Naive thymus-derived CD4-positive, alpha-beta T cell (primary cell): ENCODE measurements at regions not wholly inside any gene's neighbourhood (a gene's known extent, or its start where the extent isn't known, plus 50 kb on each side); places are given as distances from the start of the nearest gene placed in this dataset.
A peak's percentile ranks its signal among the peaks of the same experiment; 100 is the strongest.

Experiments
- ATAC-seq: fragments of 150-1000 bp; cut with Tn5 transposase; 2 replicates; pipeline ENCODE4 v1.10.0; 2021; ENCODE audit warnings: mild to moderate bottlenecking, moderate library complexity
- CTCF ChIA-PET: fragments of 350-600 bp; sonication (Branson Sonifier 250); formaldehyde crosslinking; loops from one replicate; lab custom pipeline; 2021; ENCODE audit warnings: antibody characterized with exemption; lab: Charles Lee
- POLR2A ChIA-PET: fragments of 350-600 bp; sonication (Branson Sonifier 250); formaldehyde crosslinking; loops from one replicate; lab custom pipeline; 2021; ENCODE audit warnings: antibody characterized with exemption, inconsistent platforms; lab: Charles Lee
- DNase-seq, 9 donors: peaks; one replicate each; pipeline versions ENCODE4 v3.0.0 to v3.0.0-alpha.2; 2020 to 2022; ENCODE audit warnings: mixed read lengths in 1 of 9
- H3K27ac ChIP-seq: one replicate; pipeline ENCODE4 v1.7.0; 2013; ENCODE audit warnings: mild to moderate bottlenecking, low read depth, low read length, moderate library complexity
- H3K27me3 ChIP-seq, 2 donors: one replicate each; pipeline ENCODE4 v1.7.0; 2013; ENCODE audit warnings: low read length in 2 of 2, mild to moderate bottlenecking in 2 of 2, moderate library complexity in 2 of 2; ENCODE audit not compliant: control insufficient read depth in 2 of 2, insufficient read depth in 2 of 2
- H3K36me3 ChIP-seq, 3 experiments: 1 replicate in 2 of 3; 2 replicates in 1 of 3; pipeline ENCODE4 v1.7.0; 2013; ENCODE audit warnings: low read length in 3 of 3, mild to moderate bottlenecking in 3 of 3, moderate library complexity in 1 of 3; ENCODE audit not compliant: insufficient read depth in 3 of 3, control insufficient read depth in 2 of 3
- H3K4me1 ChIP-seq, 2 donors: one replicate each; pipeline ENCODE4 v1.7.0; 2013; ENCODE audit warnings: low read length in 2 of 2, mild to moderate bottlenecking in 2 of 2, moderate library complexity in 1 of 2; ENCODE audit not compliant: control insufficient read depth in 2 of 2, insufficient read depth in 2 of 2
- H3K4me3 ChIP-seq: 2 replicates; pipeline ENCODE4 v1.7.0; 2013; ENCODE audit warnings: mild to moderate bottlenecking, low read length
- H3K9me3 ChIP-seq, 3 experiments: 1 replicate in 2 of 3; 2 replicates in 1 of 3; pipeline ENCODE4 v1.7.0; 2013; ENCODE audit warnings: low read length in 3 of 3; ENCODE audit not compliant: control insufficient read depth in 2 of 3
- H3K27ac Mint-ChIP-seq, 9 donors: one replicate each; pipeline ENCODE4 v1.8.0; 2020 to 2022; ENCODE audit warnings: mixed read lengths in 9 of 9, mild to moderate bottlenecking in 8 of 9, moderate library complexity in 5 of 9, inconsistent platforms in 2 of 9
- H3K27me3 Mint-ChIP-seq, 5 donors: one replicate each; pipeline ENCODE4 v1.8.0; 2021 to 2022; ENCODE audit warnings: mixed read lengths in 5 of 5, mild to moderate bottlenecking in 1 of 5
- H3K36me3 Mint-ChIP-seq, 5 donors: one replicate each; pipeline ENCODE4 v1.8.0; 2020 to 2022; ENCODE audit warnings: mixed read lengths in 5 of 5, mild to moderate bottlenecking in 3 of 5, inconsistent platforms in 1 of 5
- H3K4me1 Mint-ChIP-seq, 7 donors: one replicate each; pipeline ENCODE4 v1.8.0; 2020 to 2022; ENCODE audit warnings: mixed read lengths in 7 of 7, mild to moderate bottlenecking in 3 of 7, inconsistent platforms in 1 of 7
- H3K4me3 Mint-ChIP-seq, 10 donors: one replicate each; pipeline ENCODE4 v1.8.0; 2020 to 2022; ENCODE audit warnings: mild to moderate bottlenecking in 10 of 10, mixed read lengths in 10 of 10, moderate library complexity in 6 of 10, inconsistent platforms in 2 of 10
- H3K9me3 Mint-ChIP-seq, 11 donors: one replicate each; pipeline ENCODE4 v1.8.0; 2020 to 2022; ENCODE audit warnings: mixed read lengths in 11 of 11, mild to moderate bottlenecking in 4 of 11, inconsistent platforms in 1 of 11, moderate library complexity in 1 of 11
- intact Hi-C, 2 donors: fragments of 100-400 bp; cut with micrococcal nuclease; formaldehyde crosslinking; loops; one replicate each; pipeline ENCODE4 v1.15.1; 2023

GRCh38 chr12:126762150-126762549 is 1504.8 kb upstream of the TMEM132C start:
- peaks cover 0 to 7% (median 5%) of the 10 kb centered on the region in 7 donors for H3K4me1 Mint-ChIP-seq

GRCh38 chr12:126763359-126763758 is 1503.6 kb upstream of the TMEM132C start:
- no peak overlapping the region for H3K4me3 Mint-ChIP-seq
- ChIA-PET POLR2A (no interaction called here), CTCF (no interaction called here)
- H3K27ac Mint-ChIP-seq, result no peak overlapping the region
- DNase-seq (no peak), ATAC-seq (peak; percentile 48)
- intact Hi-C loops, result no loop called here
- peaks cover 0 to 12% (median 8%) of the 10 kb centered on the region in 7 donors for H3K4me1 Mint-ChIP-seq
- H3K27ac ChIP-seq, result no peak overlapping the region
- no peaks in the 10 kb centered on the region for H3K27me3 ChIP-seq
- H3K4me3 ChIP-seq, result no peak overlapping the region
- peaks cover 0 to 15% (median 0%) of the 10 kb centered on the region in 3 experiments for H3K9me3 ChIP-seq
- no peaks in the 10 kb centered on the region for H3K36me3 ChIP-seq
- peaks cover 0 to 21% (median 12%) of the 10 kb centered on the region in 5 donors for H3K36me3 Mint-ChIP-seq
- H3K9me3 Mint-ChIP-seq, result peaks cover 9 to 53% (median 26%) of the 10 kb centered on the region in 11 donors
- peaks cover 0 to 32% of the 10 kb centered on the region in 2 donors for H3K4me1 ChIP-seq
- peaks cover 0 to 5% (median 0%) of the 10 kb centered on the region in 5 donors for H3K27me3 Mint-ChIP-seq

More at GRCh38 chr12:126762150-126762549, 1504.8 kb upstream of the TMEM132C start:
- DNase-seq (no peak), ATAC-seq (no peak)
- H3K4me3 ChIP-seq, result no peak overlapping the region
- Mint-ChIP-seq H3K27ac (no peak overlapping the region), H3K9me3 (peaks cover 9 to 48% (median 26%) of the 10 kb centered on the region in 11 donors), H3K4me3 (peak overlapping the region in 1 of 10 donors; percentile 37), H3K27me3 (peaks cover 0 to 5% (median 0%) of the 10 kb centered on the region in 5 donors), H3K36me3 (peaks cover 0 to 20% (median 12%) of the 10 kb centered on the region in 5 donors)
- ChIA-PET POLR2A (no interaction called here), CTCF (interaction anchor here (0.9 kb wide), 1 partner anchor 14 kb away, joined by 3 read pairs; no protein-coding TSS in a partner anchor)
- no peaks in the 10 kb centered on the region for H3K36me3 ChIP-seq
- peaks cover 0 to 21% of the 10 kb centered on the region in 2 donors for H3K4me1 ChIP-seq
- H3K27me3 ChIP-seq, result no peaks in the 10 kb centered on the region
- no peak overlapping the region for H3K27ac ChIP-seq
- intact Hi-C loops, result no loop called here
- peaks cover 0 to 15% (median 0%) of the 10 kb centered on the region in 3 experiments for H3K9me3 ChIP-seq

- H3K36me3 Mint-ChIP-seq, result peaks cover 0 to 31% (median 12%) of the 10 kb centered on the region in 5 donors
- peaks cover 0 to 48% of the 10 kb centered on the region in 2 donors for H3K4me1 ChIP-seq
- H3K4me3 ChIP-seq, result no peak overlapping the region
- H3K4me1 Mint-ChIP-seq, result peaks cover 0 to 14% (median 11%) of the 10 kb centered on the region in 7 donors
- no peaks in the 10 kb centered on the region for H3K36me3 ChIP-seq
- ChIA-PET POLR2A (interaction anchor here (1.2 kb wide), 1 partner anchor 9 kb away, joined by 3 read pairs; no protein-coding TSS in a partner anchor), CTCF (no interaction called here)
- intact Hi-C loops, result no loop called here
- H3K9me3 ChIP-seq, result peaks cover 0 to 15% (median 0%) of the 10 kb centered on the region in 3 experiments
- ATAC-seq (no peak), DNase-seq (no peak)
- H3K9me3 Mint-ChIP-seq, result peaks cover 9 to 71% (median 26%) of the 10 kb centered on the region in 11 donors
- no peaks in the 10 kb centered on the region for H3K27me3 ChIP-seq
- H3K27ac Mint-ChIP-seq, result peak overlapping the region in 1 of 9 donors; percentile 51
- H3K4me3 Mint-ChIP-seq, result no peak overlapping the region
- no peaks in the 10 kb centered on the region for H3K27me3 Mint-ChIP-seq
- H3K27ac ChIP-seq, result no peak overlapping the region
Measured at GRCh38 chr12:126767334-126767733, 1499.6 kb upstream of the TMEM132C start.

- Histone ChIP-seq H3K27ac (no peak overlapping the region), H3K36me3 (no peaks in the 10 kb centered on the region), H3K4me3 (no peak overlapping the region), H3K4me1 (peaks cover 0 to 48% of the 10 kb centered on the region in 2 donors), H3K9me3 (peaks cover 0 to 11% (median 0%) of the 10 kb centered on the region in 3 experiments), H3K27me3 (no peaks in the 10 kb centered on the region)
- peaks cover 0 to 31% (median 12%) of the 10 kb centered on the region in 5 donors for H3K36me3 Mint-ChIP-seq
- H3K9me3 Mint-ChIP-seq, result peaks cover 9 to 61% (median 22%) of the 10 kb centered on the region in 11 donors
- peak overlapping the region in 4 of 9 donors; percentile 3 to 77 (median 47) for H3K27ac Mint-ChIP-seq
- intact Hi-C loops, result no loop called here
- DNase-seq (peak in 1 of 9 donors; percentile 34), ATAC-seq (peak; percentile 60)
- ChIA-PET CTCF (no interaction called here), POLR2A (interaction anchor here (1.2 kb wide), 1 partner anchor 10 kb away, joined by 3 read pairs; no protein-coding TSS in a partner anchor)
- peaks cover 0 to 16% (median 8%) of the 10 kb centered on the region in 7 donors for H3K4me1 Mint-ChIP-seq
- H3K4me3 Mint-ChIP-seq, result peak overlapping the region in 4 of 10 donors; percentile 17 to 48 (median 30)
- H3K27me3 Mint-ChIP-seq, result no peaks in the 10 kb centered on the region
Measured at GRCh38 chr12:126768517-126768916, 1498.5 kb upstream of the TMEM132C start.

- no peaks in the 10 kb centered on the region for H3K27me3 ChIP-seq
- Mint-ChIP-seq H3K36me3 (peaks cover 0 to 21% (median 4%) of the 10 kb centered on the region in 5 donors), H3K9me3 (peaks cover 5 to 44% (median 11%) of the 10 kb centered on the region in 11 donors), H3K4me3 (peak overlapping the region in 3 of 10 donors; percentile 0 to 38 (median 25)), H3K27me3 (no peaks in the 10 kb centered on the region), H3K27ac (peak overlapping the region in 2 of 9 donors; percentile 1 to 71), H3K4me1 (peaks cover 0 to 16% (median 4%) of the 10 kb centered on the region in 7 donors)
- intact Hi-C loops, result no loop called here
- H3K9me3 ChIP-seq, result no peaks in the 10 kb centered on the region
- ChIA-PET CTCF (interaction anchor here (0.6 kb wide), 1 partner anchor 1325 kb away, joined by 3 read pairs; no protein-coding TSS in a partner anchor), POLR2A (no interaction called here)
- ATAC-seq (no peak), DNase-seq (no peak)
- H3K36me3 ChIP-seq, result no peaks in the 10 kb centered on the region
- peaks cover 0 to 40% of the 10 kb centered on the region in 2 donors for H3K4me1 ChIP-seq
- H3K4me3 ChIP-seq, result peak overlapping the region; percentile 24
- H3K27ac ChIP-seq, result no peak overlapping the region
Measured at GRCh38 chr12:126770188-126770587, 1496.8 kb upstream of the TMEM132C start.

- Mint-ChIP-seq H3K4me1 (peaks cover 0 to 16% (median 4%) of the 10 kb centered on the region in 7 donors), H3K36me3 (peaks cover 0 to 16% (median 0%) of the 10 kb centered on the region in 5 donors), H3K27me3 (peaks cover 0 to 4% (median 0%) of the 10 kb centered on the region in 5 donors), H3K4me3 (peak overlapping the region in 6 of 10 donors; percentile 5 to 78 (median 26)), H3K27ac (peak overlapping the region in 2 of 9 donors; percentile 65 to 90), H3K9me3 (peaks cover 0 to 29% (median 7%) of the 10 kb centered on the region in 11 donors)
- no peaks in the 10 kb centered on the region for H3K9me3 ChIP-seq
- CTCF ChIA-PET, result no interaction called here
- peaks cover 0 to 26% of the 10 kb centered on the region in 2 donors for H3K4me1 ChIP-seq
- H3K27ac ChIP-seq, result peak overlapping the region; percentile 11
- no peaks in the 10 kb centered on the region for H3K36me3 ChIP-seq
- POLR2A ChIA-PET, result no interaction called here
- ATAC-seq (peak; percentile 76), DNase-seq (peak in 1 of 9 donors; percentile 24)
- peak overlapping the region; percentile 47 for H3K4me3 ChIP-seq
- intact Hi-C loops, result loop anchor here in 1 of 2 donors (2.0 kb wide), 1 partner anchor 786 kb away; no protein-coding TSS in a partner anchor
- H3K27me3 ChIP-seq, result no peaks in the 10 kb centered on the region
Measured at GRCh38 chr12:126772171-126772864, 1494.7 kb upstream of the TMEM132C start.
